ENCODE measurements at regions not wholly inside any gene's neighbourhood (a gene's known extent, or its start where the extent isn't known, plus 50 kb on each side); places are given as distances from the start of the nearest gene placed in this dataset.

DNA sequence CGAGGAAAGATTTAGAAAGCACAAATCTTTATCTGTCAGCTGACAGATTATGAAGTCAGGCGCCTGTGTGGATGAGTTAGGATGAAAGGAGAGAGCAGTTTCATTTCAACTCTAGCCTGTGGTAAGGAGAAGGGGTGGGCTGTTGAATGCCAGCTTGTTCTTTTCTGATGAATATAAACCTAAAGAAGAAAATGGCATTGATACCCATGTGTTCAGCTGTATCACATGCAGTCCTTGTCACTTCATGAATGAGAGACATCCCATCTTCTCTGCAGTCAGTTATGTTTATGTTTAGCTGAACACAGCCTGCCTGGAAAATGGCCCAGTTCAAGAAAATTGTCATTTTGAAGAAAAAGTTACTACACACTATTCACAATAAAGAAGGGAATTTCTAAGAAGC lies 345.7 kb upstream of the RBMS3 start:
- TF ChIP-seq, protein P1, sequence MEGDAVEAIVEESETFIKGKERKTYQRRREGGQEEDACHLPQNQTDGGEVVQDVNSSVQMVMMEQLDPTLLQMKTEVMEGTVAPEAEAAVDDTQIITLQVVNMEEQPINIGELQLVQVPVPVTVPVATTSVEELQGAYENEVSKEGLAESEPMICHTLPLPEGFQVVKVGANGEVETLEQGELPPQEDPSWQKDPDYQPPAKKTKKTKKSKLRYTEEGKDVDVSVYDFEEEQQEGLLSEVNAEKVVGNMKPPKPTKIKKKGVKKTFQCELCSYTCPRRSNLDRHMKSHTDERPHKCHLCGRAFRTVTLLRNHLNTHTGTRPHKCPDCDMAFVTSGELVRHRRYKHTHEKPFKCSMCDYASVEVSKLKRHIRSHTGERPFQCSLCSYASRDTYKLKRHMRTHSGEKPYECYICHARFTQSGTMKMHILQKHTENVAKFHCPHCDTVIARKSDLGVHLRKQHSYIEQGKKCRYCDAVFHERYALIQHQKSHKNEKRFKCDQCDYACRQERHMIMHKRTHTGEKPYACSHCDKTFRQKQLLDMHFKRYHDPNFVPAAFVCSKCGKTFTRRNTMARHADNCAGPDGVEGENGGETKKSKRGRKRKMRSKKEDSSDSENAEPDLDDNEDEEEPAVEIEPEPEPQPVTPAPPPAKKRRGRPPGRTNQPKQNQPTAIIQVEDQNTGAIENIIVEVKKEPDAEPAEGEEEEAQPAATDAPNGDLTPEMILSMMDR (IDR thresholded peaks at IDR 0.05): no peak
- TF ChIP-seq POLR2A (IDR thresholded peaks at IDR 0.05) (no peak), POLR2AphosphoS5 (IDR thresholded peaks at IDR 0.05) (no peak)
